ENCODE measurements at regions not wholly inside any gene's neighbourhood (a gene's known extent, or its start where the extent isn't known, plus 50 kb on each side); places are given as distances from the start of the nearest gene placed in this dataset.

DNA sequence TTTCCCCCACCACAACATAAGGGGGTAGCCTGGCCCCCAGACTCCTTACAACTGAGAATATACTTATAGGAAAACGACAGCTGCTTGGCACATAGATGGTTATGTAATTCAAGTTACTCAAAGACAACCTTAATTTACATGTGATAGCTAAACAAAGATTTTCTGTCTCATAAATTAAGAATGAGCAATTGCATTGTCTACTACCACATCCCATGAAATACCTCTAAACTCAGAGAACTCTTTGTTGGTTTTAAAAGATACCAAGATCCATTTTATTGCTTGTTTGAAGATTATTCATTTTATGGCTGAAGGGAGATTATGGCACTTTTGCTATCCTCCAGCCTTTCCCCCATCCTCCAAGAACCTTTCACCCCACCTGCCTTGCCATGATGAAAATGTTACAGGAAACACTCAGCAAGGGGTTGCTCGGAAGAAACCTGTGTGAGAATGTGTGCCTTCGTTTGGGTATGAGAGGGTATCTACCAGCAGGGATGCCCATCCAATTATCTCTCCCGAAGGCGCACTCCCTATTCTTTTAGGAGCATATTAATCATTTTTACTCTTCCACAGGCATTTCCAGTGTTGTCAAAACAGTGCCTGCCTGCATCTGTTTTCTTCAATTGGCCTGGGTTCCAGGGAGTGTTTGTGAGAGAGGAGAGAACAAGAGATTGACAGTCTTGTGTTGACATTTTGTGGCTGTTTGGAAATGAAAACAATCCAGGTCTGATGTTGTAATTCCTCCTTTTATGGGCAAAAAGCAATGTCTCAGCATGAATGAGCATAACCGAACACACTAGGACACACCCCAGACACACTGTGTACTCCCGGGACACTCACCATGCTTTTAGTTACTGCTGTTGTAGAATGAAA is 208.0 kb upstream of the ANKRD55 start:
- Mint-ChIP-seq H3K4me1 (ENCODE audit: low read depth in 2 of 2) (no peaks in the 10 kb centered on the region), H3K4me3 (no peak overlapping the region), H3K36me3 (no peaks in the 10 kb centered on the region), H3K9me3 (no peaks in the 10 kb centered on the region), H3K27me3 (peaks cover 10 to 15% of the 10 kb centered on the region in 2 donors), H3K27ac (no peak overlapping the region)
- ATAC-seq (no peak), DNase-seq (ENCODE audit: low spot score) (no peak)

GRCh38 chr5:56434986-56435385 is 201.9 kb upstream of the ANKRD55 start:
- ATAC-seq (no peak), DNase-seq (ENCODE audit: low spot score) (no peak)
- H3K4me3 Mint-ChIP-seq: no peak overlapping the region
- H3K27ac Mint-ChIP-seq: no peak overlapping the region
- H3K4me1 Mint-ChIP-seq (ENCODE audit: low read depth in 2 of 2): no peaks in the 10 kb centered on the region
- peaks cover 9 to 11% of the 10 kb centered on the region in 2 donors for H3K27me3 Mint-ChIP-seq
- H3K9me3 Mint-ChIP-seq: no peaks in the 10 kb centered on the region
- H3K36me3 Mint-ChIP-seq: no peaks in the 10 kb centered on the region

DNA sequence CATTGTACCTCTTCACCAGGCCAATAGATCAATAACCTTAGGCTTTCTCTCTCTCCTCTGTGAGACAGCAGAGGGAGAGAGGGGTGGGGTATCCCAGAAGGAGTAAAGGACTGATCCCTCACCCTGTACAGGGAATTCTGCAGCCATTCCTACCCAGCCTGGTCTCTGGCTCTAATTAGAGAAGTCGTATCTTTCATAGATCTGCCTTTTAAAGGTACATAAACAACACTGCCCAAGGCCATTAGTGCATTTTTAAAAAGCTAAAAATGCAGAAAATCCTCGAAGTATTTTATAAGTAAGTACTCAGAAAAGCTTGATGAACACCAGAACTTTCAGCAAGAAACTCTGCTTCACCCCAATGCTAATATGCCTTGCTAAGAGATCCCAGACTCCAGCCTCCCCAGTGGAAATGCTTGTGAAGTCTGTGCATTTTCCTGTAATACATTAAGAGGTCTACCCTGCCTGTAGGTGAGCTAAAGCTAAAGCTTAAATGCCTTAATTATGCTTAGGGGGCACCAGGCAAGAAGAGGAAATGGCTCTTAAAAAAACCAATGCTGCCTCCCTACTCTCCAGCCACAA is 200.0 kb upstream of the ANKRD55 start:
- no peaks in the 10 kb centered on the region for H3K4me1 Mint-ChIP-seq (ENCODE audit: low read depth in 2 of 2)
- ATAC-seq (no peak), DNase-seq (ENCODE audit: low spot score) (no peak)
- no peak overlapping the region for H3K4me3 Mint-ChIP-seq
- peaks cover 9 to 11% of the 10 kb centered on the region in 2 donors for H3K27me3 Mint-ChIP-seq
- H3K9me3 Mint-ChIP-seq: no peaks in the 10 kb centered on the region
- no peaks in the 10 kb centered on the region for H3K36me3 Mint-ChIP-seq
- H3K27ac Mint-ChIP-seq: no peak overlapping the region

DNA sequence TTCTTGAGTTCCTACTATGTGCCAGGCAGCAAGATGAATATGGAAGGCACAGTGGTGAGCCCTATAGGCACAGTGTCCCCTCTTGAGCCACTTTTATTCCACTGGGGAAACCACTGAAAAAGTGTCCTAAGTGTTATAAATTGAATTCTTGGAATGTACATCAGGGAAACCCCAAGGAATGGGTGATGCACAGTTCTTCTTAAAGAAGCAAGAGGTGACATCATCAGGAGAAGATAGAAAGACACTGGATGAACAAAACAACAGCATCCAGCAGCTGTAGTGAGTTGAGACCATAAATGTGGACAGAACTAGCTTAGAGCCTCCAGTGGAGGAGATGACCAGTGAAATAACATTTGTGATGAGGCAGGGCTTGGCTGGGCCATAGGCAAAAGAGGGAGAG is 199.2 kb upstream of the ANKRD55 start:
- no peaks in the 10 kb centered on the region for H3K9me3 Mint-ChIP-seq
- H3K4me1 Mint-ChIP-seq (ENCODE audit: low read depth in 2 of 2): peaks cover 0 to 3% of the 10 kb centered on the region in 2 donors
- ATAC-seq (no peak), DNase-seq (ENCODE audit: low spot score) (no peak)
- H3K27me3 Mint-ChIP-seq: peaks cover 9 to 11% of the 10 kb centered on the region in 2 donors
- no peak overlapping the region for H3K27ac Mint-ChIP-seq
- H3K4me3 Mint-ChIP-seq: no peak overlapping the region
- H3K36me3 Mint-ChIP-seq: no peaks in the 10 kb centered on the region

DNA sequence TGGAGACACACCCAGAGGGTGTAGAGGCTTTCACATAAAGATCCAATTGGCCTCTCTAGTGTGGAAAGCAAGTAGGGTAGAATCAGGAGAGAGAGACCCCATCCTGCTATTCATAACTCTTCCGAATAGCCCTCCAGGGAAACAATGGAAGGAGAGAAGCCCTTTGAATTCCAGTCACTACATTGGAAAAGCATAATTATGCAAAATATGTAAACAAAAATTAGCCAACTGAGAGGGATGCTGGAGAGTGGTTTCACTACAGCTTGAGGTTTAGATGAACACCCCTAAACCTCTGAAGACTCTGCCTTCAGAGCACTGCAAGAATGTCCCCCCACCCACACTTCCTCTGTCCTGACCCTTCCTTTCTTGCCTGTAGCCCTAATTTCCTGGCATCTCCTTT is 197.3 kb upstream of the ANKRD55 start:
- peaks cover 4 to 5% of the 10 kb centered on the region in 2 donors for H3K27me3 Mint-ChIP-seq
- no peak overlapping the region for H3K4me3 Mint-ChIP-seq
- no peak overlapping the region for H3K27ac Mint-ChIP-seq
- ATAC-seq (no peak), DNase-seq (ENCODE audit: low spot score) (no peak)
- no peaks in the 10 kb centered on the region for H3K36me3 Mint-ChIP-seq
- peaks cover 0 to 3% of the 10 kb centered on the region in 2 donors for H3K4me1 Mint-ChIP-seq (ENCODE audit: low read depth in 2 of 2)
- no peaks in the 10 kb centered on the region for H3K9me3 Mint-ChIP-seq

GRCh38 chr5:56429110-56429561 is 196.0 kb upstream of the ANKRD55 start:
- H3K9me3 Mint-ChIP-seq: no peaks in the 10 kb centered on the region
- no peak for DNase-seq (ENCODE audit: low spot score)
- ATAC-seq: no peak
- H3K36me3 Mint-ChIP-seq: no peaks in the 10 kb centered on the region
- H3K27me3 Mint-ChIP-seq: no peaks in the 10 kb centered on the region
- peaks cover 0 to 3% of the 10 kb centered on the region in 2 donors for H3K4me1 Mint-ChIP-seq (ENCODE audit: low read depth in 2 of 2)
- no peak overlapping the region for H3K27ac Mint-ChIP-seq
- H3K4me3 Mint-ChIP-seq: no peak overlapping the region

DNA sequence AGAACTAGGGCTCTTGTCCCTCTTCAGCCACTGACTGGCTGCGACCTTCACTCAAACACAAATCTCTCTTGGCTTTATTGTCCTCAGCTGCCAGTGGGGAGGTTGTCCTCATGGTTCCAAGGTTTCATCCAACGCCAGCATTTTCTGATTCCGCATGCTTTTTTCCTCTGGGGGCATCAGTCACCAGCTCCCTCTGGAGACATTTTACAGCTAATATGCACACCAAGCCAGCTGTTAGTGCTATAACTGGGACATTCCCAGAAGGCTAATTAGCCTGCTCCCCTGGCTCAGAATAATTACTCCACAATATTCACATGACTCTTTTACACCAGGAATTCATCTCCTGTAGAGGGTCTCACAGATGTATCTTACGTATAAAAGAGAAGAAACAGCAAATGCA is 193.6 kb upstream of the ANKRD55 start:
- Mint-ChIP-seq H3K27ac (no peak overlapping the region), H3K9me3 (no peaks in the 10 kb centered on the region), H3K36me3 (no peaks in the 10 kb centered on the region), H3K27me3 (no peaks in the 10 kb centered on the region), H3K4me3 (no peak overlapping the region), H3K4me1 (ENCODE audit: low read depth in 2 of 2) (peaks cover 0 to 3% of the 10 kb centered on the region in 2 donors)
- DNase-seq (ENCODE audit: low spot score) (no peak), ATAC-seq (no peak)

GRCh38 chr5:56422076-56422762 is 189.1 kb upstream of the ANKRD55 start:
- H3K4me1 Mint-ChIP-seq (ENCODE audit: low read depth in 2 of 2): no peaks in the 10 kb centered on the region
- no peak overlapping the region for H3K27ac Mint-ChIP-seq
- peaks cover 7% of the 10 kb centered on the region for H3K9me3 Mint-ChIP-seq
- no peak overlapping the region for H3K4me3 Mint-ChIP-seq
- ATAC-seq (no peak), DNase-seq (ENCODE audit: low spot score) (no peak)
- peaks cover 6% of the 10 kb centered on the region for H3K36me3 Mint-ChIP-seq
- no peaks in the 10 kb centered on the region for H3K27me3 Mint-ChIP-seq

GRCh38 chr5:56421246-56422075 is 188.3 kb upstream of the ANKRD55 start:
- H3K9me3 Mint-ChIP-seq: peaks cover 7% of the 10 kb centered on the region
- H3K4me1 Mint-ChIP-seq (ENCODE audit: low read depth in 2 of 2): no peaks in the 10 kb centered on the region
- H3K36me3 Mint-ChIP-seq: peaks cover 6% of the 10 kb centered on the region
- H3K27ac Mint-ChIP-seq: no peak overlapping the region
- ATAC-seq (no peak), DNase-seq (ENCODE audit: low spot score) (no peak)
- no peaks in the 10 kb centered on the region for H3K27me3 Mint-ChIP-seq
- H3K4me3 Mint-ChIP-seq: no peak overlapping the region

DNA sequence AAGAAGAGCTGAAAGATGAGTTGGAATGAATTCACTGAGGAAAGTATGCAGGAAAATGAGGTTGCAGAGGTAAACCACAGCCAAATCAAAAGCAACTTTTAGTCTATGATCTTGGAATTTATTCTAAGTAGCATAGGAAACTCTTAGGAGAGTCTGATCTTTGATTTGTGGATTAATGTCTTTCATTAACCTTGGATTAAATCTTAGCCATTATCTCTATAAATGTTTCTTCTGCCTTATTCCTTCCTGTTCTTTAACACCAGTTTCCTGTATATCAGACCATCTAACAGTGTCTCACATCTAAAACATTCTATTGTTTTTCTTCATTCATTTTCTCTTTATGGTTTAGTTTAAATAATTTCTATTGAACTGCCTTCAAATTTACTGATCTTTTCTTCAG is 187.2 kb upstream of the ANKRD55 start:
- peaks cover 6% of the 10 kb centered on the region for H3K36me3 Mint-ChIP-seq
- H3K27me3 Mint-ChIP-seq: no peaks in the 10 kb centered on the region
- no peak overlapping the region for H3K4me3 Mint-ChIP-seq
- H3K9me3 Mint-ChIP-seq: peaks cover 7% of the 10 kb centered on the region
- DNase-seq (ENCODE audit: low spot score) (no peak), ATAC-seq (no peak)
- no peaks in the 10 kb centered on the region for H3K4me1 Mint-ChIP-seq (ENCODE audit: low read depth in 2 of 2)
- no peak overlapping the region for H3K27ac Mint-ChIP-seq

DNA sequence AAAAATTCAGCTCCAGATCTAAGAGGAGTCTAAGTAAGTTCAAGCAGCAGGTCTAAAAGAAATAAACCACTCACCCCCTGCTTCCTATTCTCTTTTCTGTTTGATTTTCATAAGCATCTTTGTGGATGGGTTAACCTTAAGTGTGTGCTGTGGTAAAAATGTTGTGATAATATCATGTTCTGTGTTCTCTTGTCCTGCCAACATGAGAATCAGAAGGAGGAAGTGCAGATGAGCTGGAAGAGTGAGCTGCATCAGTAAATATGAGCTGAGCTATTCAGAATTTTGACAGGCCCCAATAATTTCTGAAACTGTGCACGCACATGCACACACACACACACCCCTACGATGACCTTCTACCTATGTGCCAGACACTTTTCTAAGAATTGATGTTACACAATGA is 186.5 kb upstream of the ANKRD55 start:
- Mint-ChIP-seq H3K27me3 (no peaks in the 10 kb centered on the region), H3K4me1 (ENCODE audit: low read depth in 2 of 2) (no peaks in the 10 kb centered on the region), H3K27ac (no peak overlapping the region), H3K36me3 (peaks cover 6% of the 10 kb centered on the region), H3K4me3 (no peak overlapping the region), H3K9me3 (peaks cover 7% of the 10 kb centered on the region)
- ATAC-seq: no peak
- no peak for DNase-seq (ENCODE audit: low spot score)

DNA sequence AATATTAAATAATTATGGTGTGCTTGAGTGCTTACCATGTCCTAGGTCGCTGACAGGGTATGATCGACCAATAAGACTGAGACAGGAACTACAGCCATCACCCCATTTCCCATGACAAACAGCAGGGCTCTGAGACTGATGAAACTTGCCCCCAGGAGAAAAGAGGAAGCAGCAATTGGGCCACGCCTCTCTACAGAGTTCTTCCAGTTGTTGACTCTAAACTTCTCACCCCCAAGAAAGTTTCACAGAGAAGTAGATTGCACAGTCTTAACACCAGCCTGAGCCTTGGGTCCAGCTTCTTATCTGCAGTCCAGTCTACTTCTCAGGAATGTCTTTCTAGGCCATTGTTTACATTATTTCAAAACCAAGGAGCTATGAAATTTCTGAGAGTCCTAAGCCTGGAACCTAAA is 182.2 kb upstream of the ANKRD55 start:
- H3K27ac Mint-ChIP-seq: no peak overlapping the region
- H3K27me3 Mint-ChIP-seq: peaks cover 0 to 5% of the 10 kb centered on the region in 2 donors
- peaks cover 6% of the 10 kb centered on the region for H3K36me3 Mint-ChIP-seq
- H3K9me3 Mint-ChIP-seq: peaks cover 7% of the 10 kb centered on the region
- ATAC-seq (peak in 1 of 2 donors; percentile 53), DNase-seq (ENCODE audit: low spot score) (no peak)
- no peaks in the 10 kb centered on the region for H3K4me1 Mint-ChIP-seq (ENCODE audit: low read depth in 2 of 2)
- H3K4me3 Mint-ChIP-seq: no peak overlapping the region

DNA sequence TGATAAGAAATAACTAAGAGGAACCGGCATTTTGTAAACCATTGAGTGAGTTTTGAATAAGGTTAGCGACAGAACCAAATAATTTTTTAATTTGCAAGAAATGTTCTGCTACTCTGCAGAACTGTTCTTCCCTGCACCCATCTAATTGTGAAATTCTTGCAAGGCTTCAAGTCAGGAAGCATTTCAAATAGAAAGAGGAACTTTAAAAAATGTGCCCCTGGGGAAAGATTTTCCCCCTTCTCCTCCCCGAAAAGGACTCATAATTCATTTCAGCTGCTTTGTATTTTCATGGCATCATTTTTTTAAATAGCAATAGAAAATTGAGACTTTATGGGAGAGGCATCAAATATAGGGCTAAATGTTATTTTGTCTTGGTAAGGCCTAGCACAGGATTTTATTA is 180.9 kb upstream of the ANKRD55 start:
- Mint-ChIP-seq H3K36me3 (no peaks in the 10 kb centered on the region), H3K4me1 (ENCODE audit: low read depth in 2 of 2) (no peaks in the 10 kb centered on the region), H3K9me3 (peaks cover 2% of the 10 kb centered on the region), H3K4me3 (no peak overlapping the region), H3K27ac (no peak overlapping the region), H3K27me3 (peaks cover 0 to 5% of the 10 kb centered on the region in 2 donors)
- ATAC-seq: no peak
- DNase-seq (ENCODE audit: low spot score): no peak
